ENCODE measurements at regions not wholly inside any gene's neighbourhood (a gene's known extent, or its start where the extent isn't known, plus 50 kb on each side); places are given as distances from the start of the nearest gene placed in this dataset.

DNA sequence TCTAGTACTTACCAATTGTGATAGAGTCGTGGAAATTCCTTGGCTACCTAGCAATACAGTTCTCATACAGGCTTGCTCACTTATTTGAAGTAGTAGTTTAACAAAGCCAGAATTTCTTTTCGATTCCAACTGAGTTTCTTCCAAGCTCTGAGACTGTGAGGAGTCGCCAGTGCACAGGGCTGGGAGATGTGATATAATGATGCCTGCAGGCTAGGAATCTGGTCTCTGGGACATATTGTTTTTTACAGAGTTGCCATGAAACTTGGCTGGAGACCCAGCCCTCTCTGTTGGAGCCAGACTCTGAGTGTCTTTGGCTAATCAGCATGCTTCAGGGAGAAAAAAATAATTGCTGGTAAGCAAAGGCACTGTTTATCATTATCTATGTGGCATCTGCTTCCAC lies 698.8 kb upstream of the GOT2 start:
- TF ChIP-seq, protein P1, sequence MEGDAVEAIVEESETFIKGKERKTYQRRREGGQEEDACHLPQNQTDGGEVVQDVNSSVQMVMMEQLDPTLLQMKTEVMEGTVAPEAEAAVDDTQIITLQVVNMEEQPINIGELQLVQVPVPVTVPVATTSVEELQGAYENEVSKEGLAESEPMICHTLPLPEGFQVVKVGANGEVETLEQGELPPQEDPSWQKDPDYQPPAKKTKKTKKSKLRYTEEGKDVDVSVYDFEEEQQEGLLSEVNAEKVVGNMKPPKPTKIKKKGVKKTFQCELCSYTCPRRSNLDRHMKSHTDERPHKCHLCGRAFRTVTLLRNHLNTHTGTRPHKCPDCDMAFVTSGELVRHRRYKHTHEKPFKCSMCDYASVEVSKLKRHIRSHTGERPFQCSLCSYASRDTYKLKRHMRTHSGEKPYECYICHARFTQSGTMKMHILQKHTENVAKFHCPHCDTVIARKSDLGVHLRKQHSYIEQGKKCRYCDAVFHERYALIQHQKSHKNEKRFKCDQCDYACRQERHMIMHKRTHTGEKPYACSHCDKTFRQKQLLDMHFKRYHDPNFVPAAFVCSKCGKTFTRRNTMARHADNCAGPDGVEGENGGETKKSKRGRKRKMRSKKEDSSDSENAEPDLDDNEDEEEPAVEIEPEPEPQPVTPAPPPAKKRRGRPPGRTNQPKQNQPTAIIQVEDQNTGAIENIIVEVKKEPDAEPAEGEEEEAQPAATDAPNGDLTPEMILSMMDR (IDR thresholded peaks at IDR 0.05; ENCODE audit: poor library complexity) = no peak
- TF ChIP-seq EZH2phosphoT487 (IDR thresholded peaks at IDR 0.05; ENCODE audit: low read depth, severe bottlenecking, unreplicated experiment) = no peak

Data from hepatocyte (in vitro differentiated cells).